ENCODE measurements at regions not wholly inside any gene's neighbourhood (a gene's known extent, or its start where the extent isn't known, plus 50 kb on each side); places are given as distances from the start of the nearest gene placed in this dataset.
"Not testable (repeated sequence)": the region's sequence is repeated elsewhere in the genome, so short reads cannot be mapped to it uniquely, and the experiment has no call there.

DNA sequence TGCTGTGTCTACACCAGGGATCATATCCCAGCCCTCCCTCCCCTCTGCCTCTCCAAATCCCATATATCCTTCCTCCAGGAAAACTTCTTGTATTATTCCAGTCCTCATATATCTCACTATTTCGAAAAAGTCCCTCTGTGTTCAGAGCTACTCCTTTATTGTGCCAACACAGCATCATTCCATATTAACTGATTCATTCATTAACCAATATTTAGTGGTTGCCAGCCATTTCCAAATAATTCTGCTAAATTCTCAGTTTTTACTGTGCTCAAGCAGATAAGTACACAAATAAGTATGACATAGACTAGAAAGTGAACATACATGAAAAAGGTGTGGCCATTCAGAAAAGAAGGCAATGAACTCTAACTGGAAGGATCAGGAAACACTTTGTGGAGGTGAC, 241.6 kb upstream of the DUSP10 start:
- no peak for DNase-seq

GRCh38 chr1:221981461-221981860, 239.6 kb upstream of the DUSP10 start:
- no peak for DNase-seq

GRCh38 chr1:221979444-221980032, 237.6 kb upstream of the DUSP10 start:
- DNase-seq: no peak

- not testable (repeated sequence) for DNase-seq
Measured at GRCh38 chr1:221978631-221979334, 236.9 kb upstream of the DUSP10 start.

GRCh38 chr1:221973787-221974186, 231.9 kb upstream of the DUSP10 start:
- DNase-seq: not testable (repeated sequence)

- DNase-seq: no peak
Measured at GRCh38 chr1:221972276-221973235, 230.7 kb upstream of the DUSP10 start.

DNA sequence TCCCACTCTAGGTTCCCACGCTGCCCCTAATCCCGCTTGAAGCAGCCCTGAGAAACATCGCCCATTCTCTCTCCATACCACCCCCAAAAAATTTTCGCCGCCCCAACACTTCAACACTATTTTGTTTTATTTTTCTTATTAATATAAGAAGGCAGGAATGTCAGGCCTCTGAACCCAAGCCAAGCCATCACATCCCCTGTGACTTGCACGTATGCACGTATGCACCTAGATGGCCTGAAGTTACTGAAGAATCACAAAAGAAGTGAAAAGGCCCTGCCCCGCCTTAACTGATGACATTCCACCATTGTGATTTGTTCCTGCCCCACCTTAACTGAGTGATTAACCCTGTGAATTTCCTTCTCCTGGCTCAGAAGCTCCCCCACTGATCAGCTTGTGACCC, 229.1 kb upstream of the DUSP10 start:
- not testable (repeated sequence) for DNase-seq

GRCh38 chr1:221969298-221969858, 227.5 kb upstream of the DUSP10 start:
- not testable (repeated sequence) for DNase-seq

- DNase-seq: not testable (repeated sequence)
Measured at GRCh38 chr1:221967538-221967937, 225.6 kb upstream of the DUSP10 start.

- not testable (repeated sequence) for DNase-seq
Measured at GRCh38 chr1:221966888-221967287, 225.0 kb upstream of the DUSP10 start.

DNA sequence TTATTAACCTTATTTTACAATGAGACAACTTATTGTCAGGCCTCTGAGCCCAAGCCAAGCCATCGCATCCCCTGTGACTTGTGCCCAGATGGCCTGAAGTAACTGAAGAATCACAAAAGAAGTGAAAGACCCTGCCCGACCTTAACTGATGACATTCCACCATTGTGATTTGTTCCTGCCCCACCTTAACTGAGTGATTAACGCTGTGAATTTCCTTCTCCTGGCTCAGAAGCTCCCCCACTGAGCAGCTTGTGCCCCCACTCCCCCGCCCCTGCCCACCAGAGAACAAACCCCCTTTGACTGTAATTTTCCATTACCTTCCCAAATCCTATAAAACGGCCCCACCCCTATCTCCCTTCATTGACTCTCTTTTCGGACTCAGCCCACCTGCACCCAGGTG, 224.0 kb upstream of the DUSP10 start:
- not testable (repeated sequence) for DNase-seq

DNA sequence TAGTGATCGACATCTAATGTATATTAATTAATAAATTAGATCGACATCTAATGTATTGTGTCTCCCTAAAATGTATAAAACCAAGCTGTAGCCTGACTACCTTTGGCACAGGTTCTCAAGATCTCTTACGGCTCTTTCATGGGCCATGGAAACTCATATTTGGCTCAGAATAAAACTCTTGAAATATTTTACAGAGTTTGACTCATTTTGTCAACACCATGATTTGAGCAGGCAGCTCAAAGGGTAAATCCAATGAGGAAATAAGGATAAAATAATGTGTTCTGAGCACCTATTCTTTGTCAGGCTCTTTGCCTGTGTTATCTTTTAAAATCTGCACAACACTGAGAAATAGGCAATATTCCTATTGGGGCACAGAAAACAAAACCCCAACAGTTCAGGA, 223.4 kb upstream of the DUSP10 start:
- no peak for DNase-seq

GRCh38 chr1:221963742-221964141, 221.9 kb upstream of the DUSP10 start:
- no peak for DNase-seq

- DNase-seq: no peak
Measured at GRCh38 chr1:221962385-221962784, 220.5 kb upstream of the DUSP10 start.

GRCh38 chr1:221961532-221962292, 219.8 kb upstream of the DUSP10 start:
- DNase-seq: peak; percentile 57

DNA sequence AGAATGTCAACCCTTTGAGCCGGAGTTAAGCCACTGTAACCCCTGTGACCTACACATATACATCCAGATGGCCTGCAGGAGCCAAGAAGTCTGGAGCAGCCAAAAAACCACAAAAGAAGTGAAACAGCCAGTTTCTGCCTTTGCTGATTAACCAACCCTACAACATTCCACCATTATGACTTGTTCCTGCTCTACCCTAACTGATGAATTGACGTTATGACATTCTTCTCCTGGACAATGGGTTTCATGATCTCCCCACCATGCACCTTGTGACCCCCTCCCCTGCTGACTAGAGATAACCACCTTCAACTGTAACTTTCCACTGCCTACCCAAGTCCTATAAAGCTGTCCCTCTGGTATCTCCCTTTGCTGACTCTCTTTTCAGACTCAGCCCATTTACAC, 216.3 kb upstream of the DUSP10 start:
- not testable (repeated sequence) for DNase-seq

- DNase-seq: not testable (repeated sequence)
Measured at GRCh38 chr1:221957350-221957749, 215.5 kb upstream of the DUSP10 start.

GRCh38 chr1:221949996-221950395, 208.1 kb upstream of the DUSP10 start:
- DNase-seq: no peak

DNA sequence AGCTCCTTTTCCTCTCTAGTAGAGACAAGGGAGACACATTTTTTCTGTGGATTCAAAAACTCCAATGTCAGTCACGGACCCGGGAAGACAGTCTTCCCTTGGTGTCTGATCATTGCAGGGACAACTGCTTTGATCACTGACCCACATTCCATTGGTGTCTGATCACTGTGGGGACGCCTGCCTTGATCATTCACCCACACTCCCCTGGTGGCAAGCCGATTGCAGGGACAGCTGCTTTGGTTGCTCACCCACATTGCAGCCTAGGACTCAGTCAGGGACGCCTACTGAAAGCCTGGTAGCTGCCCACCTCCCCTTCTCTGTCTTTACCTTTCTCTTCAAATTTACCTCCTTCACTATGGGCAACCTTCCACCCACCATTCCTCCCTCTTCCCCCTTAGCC, 206.6 kb upstream of the DUSP10 start:
- DNase-seq: no peak

DNA sequence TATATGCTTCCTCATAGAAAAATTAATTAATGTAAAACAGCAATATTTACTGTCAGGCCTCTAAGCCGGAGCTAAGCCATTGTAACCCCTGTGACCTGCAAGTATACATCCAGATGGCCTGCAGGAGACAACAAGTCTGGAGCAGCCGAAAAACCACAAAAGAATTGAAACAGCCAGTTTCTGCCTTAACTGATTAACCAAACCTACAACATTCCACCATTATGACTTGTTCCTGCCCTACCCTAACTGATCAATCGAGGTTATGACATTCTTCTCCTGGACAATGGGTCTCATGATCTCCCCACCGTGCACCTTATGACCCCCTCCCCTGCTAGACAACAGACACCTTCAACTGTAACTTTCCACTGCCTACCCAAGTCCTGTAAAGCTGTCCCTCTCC, 205.8 kb upstream of the DUSP10 start:
- DNase-seq: no peak

DNA sequence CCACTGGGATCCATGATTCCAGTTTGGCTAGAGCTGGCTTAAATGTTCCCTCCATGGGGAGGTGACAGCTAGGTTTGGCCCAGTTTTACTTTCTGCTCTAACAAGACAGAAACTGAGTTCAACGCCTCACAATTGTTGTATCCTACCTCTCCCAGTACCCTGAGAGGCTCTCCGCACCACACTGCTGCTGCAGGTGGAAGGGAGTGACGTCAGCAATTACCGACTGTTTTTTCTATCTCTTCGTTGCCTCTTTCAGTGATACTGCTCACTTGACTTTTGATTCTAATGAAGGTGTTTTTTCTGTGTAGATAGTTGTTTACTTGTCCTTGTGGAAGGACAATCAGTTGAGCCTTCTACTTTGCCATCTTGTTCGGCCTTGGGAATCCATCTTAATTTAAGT, 204.9 kb upstream of the DUSP10 start:
- DNase-seq: no peak

- no peak for DNase-seq
Measured at GRCh38 chr1:221945669-221946068, 203.8 kb upstream of the DUSP10 start.

All from stimulated activated CD8-positive, alpha-beta memory T cell treated with anti-CD3 and anti-CD28 coated beads, Interleukin-4, amount 100 ng/mL, for 48 hours (primary cell).